ENCODE measurements at regions not wholly inside any gene's neighbourhood (a gene's known extent, or its start where the extent isn't known, plus 50 kb on each side); places are given as distances from the start of the nearest gene placed in this dataset.

- no peaks in the 10 kb centered on the region for H3K4me1 ChIP-seq
- intact Hi-C loops (cut with DNase I) = no loop called here
- no peaks in the 10 kb centered on the region for H3K9me3 ChIP-seq
- H3K27ac ChIP-seq = no peak overlapping the region
- H3K36me3 ChIP-seq = no peaks in the 10 kb centered on the region
- TF ChIP-seq CTCF (IDR thresholded peaks at IDR 0.05) (no peak), POLR2AphosphoS5 (IDR thresholded peaks at IDR 0.05; ENCODE audit: insufficient read depth in 1 of 2, low read depth in 1 of 2) (no peak), POLR2A (IDR thresholded peaks at IDR 0.05) (no peak)
- no peak for DNase-seq (ENCODE audit: extremely low spot score in 2 of 2)
- no peaks in the 10 kb centered on the region for H3K27me3 ChIP-seq
- no peak overlapping the region for H3K4me3 ChIP-seq
Observed at GRCh38 chr12:67370979-67371378, 101.8 kb downstream of the CAND1 start.

DNA sequence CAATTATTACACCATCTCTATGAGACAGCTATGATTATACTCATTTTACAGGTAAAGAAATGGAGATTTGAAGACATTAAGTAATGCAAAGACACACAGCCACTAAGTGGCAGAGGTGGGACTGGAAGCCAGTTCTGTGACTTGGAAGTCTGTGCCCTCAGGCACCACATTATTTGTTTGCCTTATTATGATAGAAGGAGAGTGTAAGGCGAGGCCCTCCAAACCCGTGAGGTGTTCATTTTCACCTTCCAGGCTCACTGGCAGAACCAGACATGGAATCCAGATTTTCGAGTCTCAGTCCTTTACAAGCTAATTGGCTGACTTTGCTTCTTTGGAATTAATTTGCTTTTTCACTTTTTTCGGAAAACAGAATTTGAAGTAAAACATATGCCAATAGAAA lies 107.9 kb downstream of the CAND1 start:
- H3K36me3 ChIP-seq = no peaks in the 10 kb centered on the region
- no peak overlapping the region for H3K27ac ChIP-seq
- H3K27me3 ChIP-seq = no peaks in the 10 kb centered on the region
- no peaks in the 10 kb centered on the region for H3K4me1 ChIP-seq
- H3K4me3 ChIP-seq = no peak overlapping the region
- intact Hi-C loops (cut with DNase I) = no loop called here
- TF ChIP-seq POLR2A (IDR thresholded peaks at IDR 0.05) (no peak), POLR2AphosphoS5 (IDR thresholded peaks at IDR 0.05; ENCODE audit: insufficient read depth in 1 of 2, low read depth in 1 of 2) (no peak), CTCF (IDR thresholded peaks at IDR 0.05) (no peak)
- DNase-seq (ENCODE audit: extremely low spot score in 2 of 2) = no peak
- no peaks in the 10 kb centered on the region for H3K9me3 ChIP-seq

DNA sequence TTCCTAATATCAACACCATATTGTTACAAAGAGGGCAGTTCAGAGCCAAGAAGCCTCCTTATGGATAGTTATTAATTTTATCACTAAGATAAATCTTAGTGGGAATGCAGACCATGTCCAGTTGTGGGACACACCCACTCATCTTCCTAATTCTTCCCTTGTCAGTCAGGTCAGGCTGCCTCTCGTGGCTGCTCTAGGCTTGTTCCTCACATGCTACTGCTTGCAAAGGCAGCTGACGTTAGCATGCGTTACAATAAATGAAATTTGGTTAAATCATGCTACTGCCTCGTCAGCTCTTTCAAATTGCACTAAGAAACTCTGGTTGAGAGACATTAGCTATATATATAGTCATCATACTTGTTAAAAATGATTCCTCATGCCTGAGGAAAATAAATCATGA lies 108.4 kb downstream of the CAND1 start:
- H3K4me3 ChIP-seq = no peak overlapping the region
- intact Hi-C loops (cut with DNase I) = no loop called here
- no peak overlapping the region for H3K27ac ChIP-seq
- TF ChIP-seq POLR2A (IDR thresholded peaks at IDR 0.05) (no peak), POLR2AphosphoS5 (IDR thresholded peaks at IDR 0.05; ENCODE audit: insufficient read depth in 1 of 2, low read depth in 1 of 2) (peak in 1 of 2 donors; percentile 53)
- H3K27me3 ChIP-seq = no peaks in the 10 kb centered on the region
- no peaks in the 10 kb centered on the region for H3K4me1 ChIP-seq
- DNase-seq (ENCODE audit: extremely low spot score in 2 of 2) = no peak
- no peaks in the 10 kb centered on the region for H3K9me3 ChIP-seq
- no peaks in the 10 kb centered on the region for H3K36me3 ChIP-seq

DNA sequence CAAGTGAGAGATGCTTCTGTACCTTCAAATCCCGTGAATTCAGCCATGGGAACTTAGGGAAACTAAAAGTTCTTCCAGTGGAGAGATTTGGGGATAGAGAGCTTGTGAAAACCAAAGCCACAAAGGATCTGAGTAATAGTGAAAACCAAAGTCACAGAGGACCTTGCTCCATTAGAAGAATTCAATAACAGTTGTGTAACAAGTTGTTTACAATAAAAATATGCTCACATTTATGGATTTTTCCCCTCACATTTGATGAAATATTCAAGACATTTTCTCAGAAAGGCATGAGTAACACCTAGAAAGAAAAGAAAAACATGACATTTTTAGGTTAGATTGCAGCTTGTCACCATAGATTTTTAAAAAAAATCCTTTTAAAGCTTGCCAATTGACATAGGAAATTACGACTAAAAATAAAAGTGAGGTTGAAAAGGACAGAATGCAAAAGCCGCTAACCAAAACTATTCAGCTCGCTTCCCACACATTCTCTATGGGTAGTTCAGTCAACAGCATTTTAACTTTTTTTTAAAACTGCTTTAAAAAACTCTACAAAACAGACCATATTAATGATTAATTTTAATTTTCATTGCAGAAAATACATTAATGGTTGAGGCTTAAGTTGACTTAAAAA lies 113.2 kb downstream of the CAND1 start:
- H3K4me3 ChIP-seq = no peak overlapping the region
- no peaks in the 10 kb centered on the region for H3K36me3 ChIP-seq
- no peaks in the 10 kb centered on the region for H3K9me3 ChIP-seq
- no peaks in the 10 kb centered on the region for H3K27me3 ChIP-seq
- no peaks in the 10 kb centered on the region for H3K4me1 ChIP-seq
- TF ChIP-seq POLR2A (IDR thresholded peaks at IDR 0.05) = no peak
- no peak for TF ChIP-seq CTCF (IDR thresholded peaks at IDR 0.05)
- TF ChIP-seq POLR2AphosphoS5 (IDR thresholded peaks at IDR 0.05; ENCODE audit: insufficient read depth in 1 of 2, low read depth in 1 of 2) = no peak
- H3K27ac ChIP-seq = no peak overlapping the region
- intact Hi-C loops (cut with DNase I) = no loop called here
- no peak for DNase-seq (ENCODE audit: extremely low spot score in 2 of 2)

GRCh38 chr12:67386869-67387565 lies 117.9 kb downstream of the CAND1 start:
- Histone ChIP-seq H3K27me3 (no peaks in the 10 kb centered on the region), H3K27ac (no peak overlapping the region), H3K9me3 (no peaks in the 10 kb centered on the region), H3K36me3 (no peaks in the 10 kb centered on the region), H3K4me1 (no peaks in the 10 kb centered on the region), H3K4me3 (no peak overlapping the region)
- intact Hi-C loops (cut with DNase I) = no loop called here
- no peak for TF ChIP-seq POLR2AphosphoS5 (IDR thresholded peaks at IDR 0.05; ENCODE audit: insufficient read depth in 1 of 2, low read depth in 1 of 2)
- no peak for TF ChIP-seq POLR2A (IDR thresholded peaks at IDR 0.05)
- no peak for DNase-seq (ENCODE audit: extremely low spot score in 2 of 2)
